HCT116 (cell line): ENCODE measurements at regions not wholly inside any gene's neighbourhood (a gene's known extent, or its start where the extent isn't known, plus 50 kb on each side); places are given as distances from the start of the nearest gene placed in this dataset.

Experiments used
- ATAC-seq: fragments of 200-7000 bp; cut with Tn5 transposase; 2 replicates; pipeline ENCODE4 v1.9.1; 2020; ENCODE audit warnings: mild to moderate bottlenecking, moderate library complexity
- BruUV-seq: library from RNA; stranded (reverse); fragments of 400-500 nt; replicated peaks from 2 replicates; lab custom pipeline; 2021; lab: Mats Ljungman, UMichigan
- CTCF ChIA-PET: fragments of 300-600 bp; sonication (Branson Sonifier 250); formaldehyde crosslinking; loops from one replicate; lab custom pipeline; 2021; ENCODE audit warnings: antibody characterized with exemption; lab: Charles Lee
- POLR2A ChIA-PET: fragments of 300-600, 350-600 bp; sonication (Branson Sonifier 250); formaldehyde crosslinking; loops from one replicate; lab custom pipeline; 2021; ENCODE audit warnings: antibody characterized with exemption; lab: Charles Lee
- RAD21 ChIA-PET, 2 experiments: fragments of 300-600 bp; sonication (Branson Sonifier 250); formaldehyde crosslinking; loops; one replicate each; lab custom pipeline; 2023; ENCODE audit warnings: low total read pairs in 2 of 2; ENCODE audit not compliant: uncharacterized antibody in 2 of 2, unreplicated experiment in 2 of 2, low non-redundant PET in 1 of 2; lab: Charles Lee
- DNase-seq: peaks from one replicate; pipeline ENCODE4 v3.0.0-alpha.2; 2010; ENCODE audit warnings: low read depth, low spot score
- H2AFZ ChIP-seq: fragments of 200-600 bp; shearing (Covaris generic), sonication (generic); 2 replicates; pipeline ENCODE4 v1.6.1; 2017; ENCODE audit warnings: low read depth, mixed run types, mixed read lengths, antibody characterized with exemption, low read length; ENCODE audit not compliant: poor library complexity, severe bottlenecking
- H3K27ac ChIP-seq: 2 replicates; pipeline ENCODE4 v1.5.1; 2012; ENCODE audit warnings: low read depth, low read length
- H3K27me3 ChIP-seq: fragments of 200-600 bp; sonication (generic); 2 replicates; pipeline ENCODE4 v1.6.1; 2016; ENCODE audit warnings: mixed run types, low read length, mixed read lengths; ENCODE audit not compliant: insufficient read depth
- H3K36me3 ChIP-seq, 2 experiments: fragments of 200-500 bp in 1 of 2; fragments of 200-600 bp in 1 of 2; sonication (Bioruptor generic) in 1 of 2; sonication (generic) in 1 of 2; 2 replicates each; pipeline versions ENCODE4 v1.5.1 to v1.6.1; 2014 to 2016; ENCODE audit warnings: low read length in 2 of 2, inconsistent platforms in 1 of 2, mixed read lengths in 1 of 2, mixed run types in 1 of 2; ENCODE audit not compliant: insufficient read depth in 2 of 2, control insufficient read depth in 1 of 2
- H3K4me1 ChIP-seq, 2 experiments: fragments of 200-600 bp in 1 of 2; sonication (generic) in 1 of 2; 2 replicates each; pipeline versions ENCODE4 v1.5.1 to v1.6.1; 2012 to 2017; ENCODE audit warnings: low read length in 2 of 2, inconsistent platforms in 1 of 2, mild to moderate bottlenecking in 1 of 2, mixed read lengths in 1 of 2, mixed run types in 1 of 2, moderate library complexity in 1 of 2; ENCODE audit not compliant: insufficient read depth in 2 of 2, control insufficient read depth in 1 of 2
- H3K4me2 ChIP-seq: fragments of 200-600 bp; sonication (generic); 2 replicates; pipeline ENCODE4 v1.6.1; 2017; ENCODE audit warnings: mixed run types, low read length, mixed read lengths
- H3K4me3 ChIP-seq, 2 experiments: fragments of 200-600 bp in 1 of 2; sonication (generic) in 1 of 2; replicated peaks in 1 of 2; 2 replicates each; pipeline ENCODE4 v1.5.1; 2011 to 2016; ENCODE audit warnings: low read length in 2 of 2, control low read depth in 1 of 2, low read depth in 1 of 2, mild to moderate bottlenecking in 1 of 2, mixed read lengths in 1 of 2, mixed run types in 1 of 2
- H3K79me2 ChIP-seq: fragments of 200-600 bp; sonication (generic); 2 replicates; pipeline ENCODE4 v1.6.1; 2017; ENCODE audit warnings: mild to moderate bottlenecking, mixed run types, low read length, moderate library complexity, mixed read lengths; ENCODE audit not compliant: insufficient read depth
- H3K9ac ChIP-seq: fragments of 200-600 bp; sonication (generic); 2 replicates; pipeline ENCODE4 v1.6.1; 2016; ENCODE audit warnings: low read length, mixed read lengths
- H3K9me2 ChIP-seq: fragments of 200-600 bp; sonication (generic), shearing (Covaris generic); 2 replicates; pipeline ENCODE4 v1.6.1; 2017; ENCODE audit warnings: mixed run types, mild to moderate bottlenecking, moderate library complexity; ENCODE audit not compliant: insufficient read depth
- H3K9me3 ChIP-seq, 2 experiments: fragments of 200-500 bp in 1 of 2; fragments of 200-600 bp in 1 of 2; sonication (Bioruptor generic) in 1 of 2; sonication (generic) in 1 of 2; 2 replicates each; pipeline ENCODE4 v1.6.1; 2014 to 2017; ENCODE audit warnings: low read length in 2 of 2, mixed read lengths in 2 of 2, inconsistent platforms in 1 of 2, low read depth in 1 of 2, mild to moderate bottlenecking in 1 of 2, mixed run types in 1 of 2, moderate library complexity in 1 of 2; ENCODE audit not compliant: control insufficient read depth in 1 of 2, insufficient read depth in 1 of 2
- H4K20me1 ChIP-seq: fragments of 200-600 bp; sonication (generic), shearing (Covaris generic); 2 replicates; pipeline ENCODE4 v1.6.1; 2017; ENCODE audit warnings: mixed run types, mild to moderate bottlenecking, moderate library complexity; ENCODE audit not compliant: insufficient read depth
- CBX3 ChIP-seq: IDR thresholded peaks from 2 replicates; pipeline ENCODE4 v1.6.1; 2012; ENCODE audit warnings: low read depth
- EGR1 ChIP-seq: IDR thresholded peaks from 2 replicates; pipeline ENCODE4 v1.6.1; 2012; ENCODE audit warnings: low read depth
- EZH2 ChIP-seq: fragments of 200-600 bp; sonication (generic); IDR thresholded peaks from 2 replicates; pipeline ENCODE4 v1.6.1; 2017; ENCODE audit warnings: antibody characterized with exemption, mixed run types
- EZH2phosphoT487 ChIP-seq: fragments of 200-600 bp; IDR thresholded peaks from 2 replicates; pipeline ENCODE4 v1.6.1; 2018; ENCODE audit warnings: antibody characterized with exemption, borderline replicate concordance
- FOSL1 ChIP-seq: IDR thresholded peaks from 2 replicates; pipeline ENCODE4 v1.6.1; 2012; ENCODE audit warnings: low read depth
- POLR2A ChIP-seq: IDR thresholded peaks from 2 replicates; pipeline ENCODE4 v1.7.0; 2011; ENCODE audit warnings: borderline replicate concordance; ENCODE audit not compliant: insufficient read depth, insufficient read length; ENCODE audit errors: extremely low read depth
- RAD21 ChIP-seq: IDR thresholded peaks from 2 replicates; pipeline ENCODE4 v1.6.1; 2012; ENCODE audit warnings: low read depth, mild to moderate bottlenecking
- SP1 ChIP-seq: IDR thresholded peaks from 2 replicates; pipeline ENCODE4 v1.6.1; 2012; ENCODE audit warnings: low read depth
- ZFX ChIP-seq: fragments of 450-650 bp; IDR thresholded peaks from 2 replicates; pipeline ENCODE4 v1.6.1; 2017
- intact Hi-C: fragments of 100-400 bp; cut with micrococcal nuclease; formaldehyde crosslinking; loops from 2 replicates; pipeline ENCODE4 v1.10.0; 2022
- TF ChIP-seq, protein P1 (sequence below), 3 experiments: fragments of 200-600 bp in 1 of 3; sonication (generic) in 1 of 3; IDR thresholded peaks in 2 of 3; conservative IDR thresholded peaks in 1 of 3; 2 replicates each; pipeline ENCODE4 v1.5.1; 2012 to 2017; ENCODE audit warnings: low read depth in 2 of 3, low read length in 2 of 3, antibody characterized with exemption in 1 of 3, borderline replicate concordance in 1 of 3, control low read depth in 1 of 3, mild to moderate bottlenecking in 1 of 3, mixed read lengths in 1 of 3, mixed run types in 1 of 3, moderate library complexity in 1 of 3; ENCODE audit not compliant: insufficient read depth in 1 of 3
- TF ChIP-seq, protein P2 (sequence below): IDR thresholded peaks from 2 replicates; pipeline ENCODE4 v1.6.1; 2012; ENCODE audit warnings: low read depth
- TF ChIP-seq, protein P3 (sequence below): IDR thresholded peaks from 2 replicates; pipeline ENCODE4 v1.6.1; 2012

DNA sequence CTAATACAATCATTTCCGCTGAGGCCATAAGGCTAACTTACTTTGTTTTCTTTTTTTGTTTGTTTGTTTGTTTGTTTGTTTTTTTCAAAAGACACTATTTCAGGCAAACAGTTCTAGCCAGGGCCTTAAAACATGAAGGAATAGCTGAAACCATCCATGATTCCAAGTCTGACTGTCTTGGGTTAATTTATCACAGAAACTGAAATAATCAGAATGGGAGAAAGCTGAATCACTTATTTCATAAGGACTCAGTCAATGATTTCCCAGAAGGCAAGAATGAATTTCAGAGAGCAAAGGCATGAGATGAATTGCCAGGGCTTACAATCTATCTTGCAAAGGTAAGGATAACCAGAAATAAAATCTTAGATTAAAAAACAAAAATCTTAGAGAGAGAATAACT is 1315.1 kb downstream of the SUCLG1 start:
- H3K4me1 ChIP-seq: no peaks in the 10 kb centered on the region
- no peak overlapping the region for H2AFZ ChIP-seq
- no peaks in the 10 kb centered on the region for H3K9me3 ChIP-seq
- H3K36me3 ChIP-seq: no peaks in the 10 kb centered on the region
- BruUV-seq: no TSS peak
- H4K20me1 ChIP-seq: no peaks in the 10 kb centered on the region
- TF ChIP-seq ZFX: no peak
- TF ChIP-seq RAD21: no peak
- no peak for TF ChIP-seq POLR2A
- TF ChIP-seq EZH2: no peak
- TF ChIP-seq, protein P1, sequence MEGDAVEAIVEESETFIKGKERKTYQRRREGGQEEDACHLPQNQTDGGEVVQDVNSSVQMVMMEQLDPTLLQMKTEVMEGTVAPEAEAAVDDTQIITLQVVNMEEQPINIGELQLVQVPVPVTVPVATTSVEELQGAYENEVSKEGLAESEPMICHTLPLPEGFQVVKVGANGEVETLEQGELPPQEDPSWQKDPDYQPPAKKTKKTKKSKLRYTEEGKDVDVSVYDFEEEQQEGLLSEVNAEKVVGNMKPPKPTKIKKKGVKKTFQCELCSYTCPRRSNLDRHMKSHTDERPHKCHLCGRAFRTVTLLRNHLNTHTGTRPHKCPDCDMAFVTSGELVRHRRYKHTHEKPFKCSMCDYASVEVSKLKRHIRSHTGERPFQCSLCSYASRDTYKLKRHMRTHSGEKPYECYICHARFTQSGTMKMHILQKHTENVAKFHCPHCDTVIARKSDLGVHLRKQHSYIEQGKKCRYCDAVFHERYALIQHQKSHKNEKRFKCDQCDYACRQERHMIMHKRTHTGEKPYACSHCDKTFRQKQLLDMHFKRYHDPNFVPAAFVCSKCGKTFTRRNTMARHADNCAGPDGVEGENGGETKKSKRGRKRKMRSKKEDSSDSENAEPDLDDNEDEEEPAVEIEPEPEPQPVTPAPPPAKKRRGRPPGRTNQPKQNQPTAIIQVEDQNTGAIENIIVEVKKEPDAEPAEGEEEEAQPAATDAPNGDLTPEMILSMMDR (IDR thresholded peaks at IDR 0.05 in 2 of 3, conservative IDR thresholded peaks at IDR 0.05 in 1 of 3; ENCODE audit: borderline replicate concordance in 1 of 3, insufficient read depth in 1 of 3, low read depth in 2 of 3, low read length in 2 of 3): no peak
- TF ChIP-seq, protein P2, sequence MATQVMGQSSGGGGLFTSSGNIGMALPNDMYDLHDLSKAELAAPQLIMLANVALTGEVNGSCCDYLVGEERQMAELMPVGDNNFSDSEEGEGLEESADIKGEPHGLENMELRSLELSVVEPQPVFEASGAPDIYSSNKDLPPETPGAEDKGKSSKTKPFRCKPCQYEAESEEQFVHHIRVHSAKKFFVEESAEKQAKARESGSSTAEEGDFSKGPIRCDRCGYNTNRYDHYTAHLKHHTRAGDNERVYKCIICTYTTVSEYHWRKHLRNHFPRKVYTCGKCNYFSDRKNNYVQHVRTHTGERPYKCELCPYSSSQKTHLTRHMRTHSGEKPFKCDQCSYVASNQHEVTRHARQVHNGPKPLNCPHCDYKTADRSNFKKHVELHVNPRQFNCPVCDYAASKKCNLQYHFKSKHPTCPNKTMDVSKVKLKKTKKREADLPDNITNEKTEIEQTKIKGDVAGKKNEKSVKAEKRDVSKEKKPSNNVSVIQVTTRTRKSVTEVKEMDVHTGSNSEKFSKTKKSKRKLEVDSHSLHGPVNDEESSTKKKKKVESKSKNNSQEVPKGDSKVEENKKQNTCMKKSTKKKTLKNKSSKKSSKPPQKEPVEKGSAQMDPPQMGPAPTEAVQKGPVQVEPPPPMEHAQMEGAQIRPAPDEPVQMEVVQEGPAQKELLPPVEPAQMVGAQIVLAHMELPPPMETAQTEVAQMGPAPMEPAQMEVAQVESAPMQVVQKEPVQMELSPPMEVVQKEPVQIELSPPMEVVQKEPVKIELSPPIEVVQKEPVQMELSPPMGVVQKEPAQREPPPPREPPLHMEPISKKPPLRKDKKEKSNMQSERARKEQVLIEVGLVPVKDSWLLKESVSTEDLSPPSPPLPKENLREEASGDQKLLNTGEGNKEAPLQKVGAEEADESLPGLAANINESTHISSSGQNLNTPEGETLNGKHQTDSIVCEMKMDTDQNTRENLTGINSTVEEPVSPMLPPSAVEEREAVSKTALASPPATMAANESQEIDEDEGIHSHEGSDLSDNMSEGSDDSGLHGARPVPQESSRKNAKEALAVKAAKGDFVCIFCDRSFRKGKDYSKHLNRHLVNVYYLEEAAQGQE: no peak
- no peak for TF ChIP-seq FOSL1
- no peak for TF ChIP-seq EZH2phosphoT487
- no peak for TF ChIP-seq EGR1
- no peak for TF ChIP-seq CBX3
- no peak for TF ChIP-seq SP1
- TF ChIP-seq, protein P3, sequence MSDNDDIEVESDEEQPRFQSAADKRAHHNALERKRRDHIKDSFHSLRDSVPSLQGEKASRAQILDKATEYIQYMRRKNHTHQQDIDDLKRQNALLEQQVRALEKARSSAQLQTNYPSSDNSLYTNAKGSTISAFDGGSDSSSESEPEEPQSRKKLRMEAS: no peak
- TF ChIP-seq, all 23 proteins: peak for 0
- ChIA-PET POLR2A (no interaction called here), CTCF (no interaction called here), RAD21 (no interaction called here)
- Histone ChIP-seq H3K4me2 (no peak overlapping the region), H3K4me3 (no peak overlapping the region), H3K27me3 (no peaks in the 10 kb centered on the region), H3K9me2 (no peaks in the 10 kb centered on the region), H3K9ac (no peak overlapping the region), H3K79me2 (no peaks in the 10 kb centered on the region), H3K27ac (no peak overlapping the region)
- intact Hi-C loops: no loop called here
- ATAC-seq (no peak), DNase-seq (no peak)
